Heart left ventricle (tissue), 13 donors: ENCODE measurements at regions not wholly inside any gene's neighbourhood (a gene's known extent, or its start where the extent isn't known, plus 50 kb on each side); places are given as distances from the start of the nearest gene placed in this dataset.
"Not testable (repeated sequence)": the region's sequence is repeated elsewhere in the genome, so short reads cannot be mapped to it uniquely, and the experiment has no call there.

Experiments
- CTCF ChIP-seq, 12 donors: fragments of 200-600 bp; sonication (generic) in 4 of 12; IDR thresholded peaks; one replicate each; pipeline versions ENCODE4 v1.5.0 to v1.8.0; 2018 to 2022; ENCODE audit warnings: antibody characterized with exemption in 12 of 12, mild to moderate bottlenecking in 5 of 12
- POLR2A ChIP-seq, 2 donors: fragments of 450-650 bp; IDR thresholded peaks; one replicate each; pipeline ENCODE4 v1.6.1; 2017; ENCODE audit warnings: antibody characterized with exemption in 2 of 2, mild to moderate bottlenecking in 2 of 2, moderate library complexity in 2 of 2
- donor health status: ischemic (EF 13 %, LVEDD 7.1; RV severe dilation, severe dysfunction).
- donor health status: DM: no; HTN: yes; CAD: no.
- donor health status: DM: no; HTN: no; CAD: no.
- donor health status: ischemic (EF 25% LVEDD 6.9; RV normal size, moderate dysfunction).
- donor health status: ischemic (EF 25% LVEDD 5.7; RV mildly dilated, moderate dysfunction).
- donor health status: ischemic (EF 35%, LVEDD 5.7; RV mildly dilated, moderate dysfunction).
- donor health status: nonischemic (EF 11% LVEDD 7.7; RV severe dilation, severe dysfunction).
- donor health status: DM: yes; HTN: yes; CAD: no.
- donor health status: PGD.
- donor health status: ischemic (EF 29% LVEDD 5.4; RV normal size, mild dysfunction).
- donor health status: nonischemic (EF 23%, LVEDD 6.1; RV moderate dilation, normal function).

DNA sequence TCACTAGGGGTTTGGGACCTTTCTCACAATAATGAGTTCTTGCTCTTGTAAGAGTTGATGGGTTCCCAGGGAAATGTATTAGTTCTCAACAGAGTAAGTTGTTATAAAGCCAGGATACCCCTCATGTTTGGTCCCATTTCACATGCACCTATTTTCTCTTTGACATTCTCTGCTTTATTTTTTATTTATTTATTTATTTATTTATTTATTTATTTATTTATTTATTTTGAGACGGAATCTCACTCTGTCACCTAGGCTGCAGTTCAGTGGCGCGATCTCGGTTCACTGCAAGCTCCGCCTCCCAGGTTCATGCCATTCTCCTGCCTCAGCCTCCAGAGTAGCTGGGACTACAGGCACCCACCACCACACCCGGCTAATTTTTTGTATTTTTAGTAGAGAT lies 52.2 kb downstream of the ACTRT1 start:
- TF ChIP-seq CTCF, POLR2A (IDR thresholded peaks at IDR 0.05): not testable (repeated sequence)
